ENCODE measurements at regions not wholly inside any gene's neighbourhood (a gene's known extent, or its start where the extent isn't known, plus 50 kb on each side); places are given as distances from the start of the nearest gene placed in this dataset.

DNA sequence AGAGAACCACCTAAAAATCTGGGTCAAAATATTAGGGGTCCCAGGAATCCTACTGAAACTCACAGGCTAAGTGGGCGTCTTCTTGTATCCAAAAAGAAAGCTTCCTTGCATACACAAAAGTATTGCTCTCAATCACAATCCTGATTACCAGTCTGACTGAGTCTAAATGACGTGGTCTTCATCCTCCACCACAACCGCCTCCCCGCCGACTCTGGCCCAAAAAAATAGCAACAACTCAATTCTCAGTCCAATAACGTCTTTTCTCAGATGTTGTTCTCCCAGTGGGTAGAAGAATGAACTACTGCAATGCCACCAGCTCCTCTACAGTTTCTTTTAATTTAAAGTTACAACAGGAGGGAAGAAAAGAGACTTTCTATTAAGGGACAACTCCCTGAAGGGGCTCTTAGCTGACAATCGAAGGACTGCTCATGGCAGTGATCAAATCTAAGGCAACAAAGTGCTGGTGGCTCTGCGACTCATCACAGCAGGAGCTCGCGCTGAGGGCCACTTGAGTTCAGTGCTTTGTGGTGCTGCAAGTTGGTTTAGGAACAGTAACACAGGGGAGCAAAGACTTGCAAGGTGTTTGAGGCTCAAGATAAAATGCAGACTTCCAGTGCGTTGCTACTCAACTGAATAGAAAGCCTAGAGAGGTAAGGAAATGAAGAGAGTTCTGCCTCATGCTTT, 394.1 kb downstream of the BCAT1 start:
- DNase-seq, result no peak

- no peak for DNase-seq
Measured at GRCh38 chr12:24553259-24553658, 395.6 kb downstream of the BCAT1 start.

GRCh38 chr12:24551163-24551786, 397.6 kb downstream of the BCAT1 start:
- no peak for DNase-seq

DNA sequence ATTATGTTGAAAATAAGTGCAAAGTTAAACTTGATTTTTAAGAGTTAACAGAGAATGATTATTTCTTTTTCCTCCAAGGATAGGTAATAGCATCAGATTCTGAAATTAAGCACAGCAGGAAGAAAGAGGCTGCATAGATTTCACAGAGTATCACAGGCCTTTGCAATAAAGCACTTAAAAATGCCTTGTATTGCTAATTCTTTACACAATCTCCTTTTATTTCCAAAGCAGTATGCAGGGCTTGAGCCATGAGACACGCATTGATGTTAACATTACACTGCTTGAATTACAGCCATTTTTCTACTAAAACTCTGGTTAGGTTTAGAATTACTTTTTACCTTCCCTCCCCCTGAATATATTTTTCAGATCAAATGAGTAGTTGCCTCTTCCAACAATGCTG, 398.3 kb downstream of the BCAT1 start:
- DNase-seq, result no peak

DNA sequence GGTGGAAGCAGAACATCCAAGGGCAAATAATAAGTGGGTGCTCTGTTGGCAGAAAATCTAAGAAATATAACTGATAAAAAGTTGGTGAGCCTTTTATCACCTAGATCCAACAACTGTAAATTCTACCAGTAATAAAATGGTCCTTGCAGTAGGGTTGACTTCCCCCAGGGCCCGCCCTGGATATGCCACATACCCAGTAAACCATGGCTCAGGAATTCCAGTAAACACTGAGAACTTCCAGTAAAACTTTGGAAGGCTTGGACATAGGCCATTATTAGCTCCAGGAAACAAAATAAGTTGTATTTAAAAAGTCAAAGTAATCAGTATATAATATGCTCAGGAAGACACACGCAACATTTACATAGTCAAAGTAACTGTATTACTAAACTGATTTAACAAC, 402.2 kb downstream of the BCAT1 start:
- no peak for DNase-seq

- DNase-seq, result no peak
Measured at GRCh38 chr12:24546084-24546483, 402.8 kb downstream of the BCAT1 start.

- no peak for DNase-seq
Measured at GRCh38 chr12:24544368-24544767, 404.5 kb downstream of the BCAT1 start.

GRCh38 chr12:24541193-24541871, 407.6 kb downstream of the BCAT1 start:
- no peak for DNase-seq

GRCh38 chr12:24539646-24540045, 409.3 kb downstream of the BCAT1 start:
- no peak for DNase-seq

GRCh38 chr12:24537083-24537860, 411.6 kb downstream of the BCAT1 start:
- DNase-seq, result no peak

DNA sequence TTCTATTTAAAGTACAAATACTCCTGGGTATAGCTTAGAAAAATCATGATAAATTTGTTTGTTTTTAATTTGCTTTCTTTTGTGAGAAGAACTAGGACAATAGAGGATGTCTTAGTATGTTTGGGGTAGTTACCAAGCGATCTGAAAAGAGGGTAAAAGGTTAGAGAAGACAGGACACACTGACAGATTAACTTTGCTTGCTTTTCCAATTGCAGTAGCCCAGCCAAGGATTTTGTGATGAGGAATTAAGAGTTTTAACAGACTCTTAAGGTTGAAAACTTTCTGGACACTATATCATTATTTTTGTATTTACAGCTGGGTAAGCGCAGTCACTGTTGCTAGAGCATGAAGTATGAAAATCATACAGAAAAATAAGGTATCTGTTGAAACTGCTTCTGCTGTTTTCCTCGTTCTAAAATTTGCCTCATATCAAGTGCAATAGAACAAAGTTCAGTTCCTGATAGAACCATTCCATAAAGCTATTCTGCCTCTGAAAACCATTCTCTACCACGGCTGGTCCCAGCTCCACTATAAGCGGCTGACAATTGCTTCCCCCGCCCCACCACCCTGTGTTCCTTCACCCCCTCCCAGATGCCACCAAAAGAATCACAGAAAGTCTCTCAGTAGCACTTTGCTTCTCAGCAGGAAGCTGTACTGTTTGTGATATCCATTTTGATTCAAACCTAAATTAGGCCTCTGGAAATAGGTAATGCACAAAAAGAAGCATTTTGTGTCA, 413.4 kb downstream of the BCAT1 start:
- no peak for DNase-seq

DNA sequence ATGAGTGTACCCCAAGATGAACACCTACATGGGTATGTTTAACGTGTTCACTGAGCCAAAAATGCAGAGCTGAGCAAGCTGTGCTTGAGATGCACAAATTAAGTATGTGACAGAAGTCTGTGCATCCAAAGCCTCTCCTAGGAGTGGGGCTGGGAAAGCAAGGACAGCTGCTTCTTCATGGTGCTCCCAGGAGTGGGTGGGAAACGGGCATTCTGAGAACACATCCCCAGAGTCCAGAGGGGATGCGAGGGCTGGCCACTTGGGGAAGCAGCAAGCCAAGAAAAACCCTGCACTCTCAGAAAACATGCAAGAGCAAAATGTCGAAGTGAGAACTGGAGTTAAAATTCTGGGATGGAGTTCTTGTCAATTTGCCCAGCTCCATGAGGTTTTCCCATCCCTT, 414.3 kb downstream of the BCAT1 start:
- no peak for DNase-seq

- DNase-seq, result no peak
Measured at GRCh38 chr12:24533716-24534352, 415.1 kb downstream of the BCAT1 start.

GRCh38 chr12:24530689-24531088, 418.2 kb downstream of the BCAT1 start:
- DNase-seq, result no peak

- DNase-seq, result no peak
Measured at GRCh38 chr12:24527102-24527501, 421.8 kb downstream of the BCAT1 start.

GRCh38 chr12:24522736-24523135, 426.2 kb downstream of the BCAT1 start:
- DNase-seq, result peak in 1 of 2 donors; percentile 6

GRCh38 chr12:24519759-24520158, 429.1 kb downstream of the BCAT1 start:
- no peak for DNase-seq

- DNase-seq, result no peak
Measured at GRCh38 chr12:24517000-24517399, 431.9 kb downstream of the BCAT1 start.

- DNase-seq, result no peak
Measured at GRCh38 chr12:24510581-24511125, 438.2 kb downstream of the BCAT1 start.

DNA sequence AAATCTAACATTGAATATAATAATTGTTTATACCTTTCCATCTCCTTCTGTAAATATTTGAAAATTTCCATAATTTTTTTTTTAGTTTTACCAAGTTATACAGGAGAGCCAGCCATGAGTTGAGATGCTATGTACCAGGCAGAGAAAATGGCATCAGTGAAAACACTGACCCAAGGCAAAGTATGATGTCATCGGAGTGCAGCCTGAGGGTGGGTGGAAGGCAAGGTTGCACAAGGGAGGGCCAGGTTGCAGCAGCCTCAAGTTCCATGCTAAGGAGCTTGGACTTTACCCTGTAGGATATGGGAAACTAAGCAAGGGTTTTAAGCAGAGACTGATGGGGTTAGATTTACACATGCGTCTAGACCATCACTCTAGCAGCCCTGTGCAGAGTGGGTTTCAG, 441.1 kb downstream of the BCAT1 start:
- peak in 1 of 2 donors; percentile 17 for DNase-seq

GRCh38 chr12:24505366-24506015, 443.4 kb downstream of the BCAT1 start:
- DNase-seq, result no peak
